GM11168 (cell line): ENCODE measurements at regions not wholly inside any gene's neighbourhood (a gene's known extent, or its start where the extent isn't known, plus 50 kb on each side); places are given as distances from the start of the nearest gene placed in this dataset.
"Not testable (repeated sequence)": the region's sequence is repeated elsewhere in the genome, so short reads cannot be mapped to it uniquely, and the experiment has no call there.

Experiments used
- in situ Hi-C: fragments of 300-500 bp; cut with MboI; formaldehyde crosslinking; loops from one replicate; pipeline ENCODE4 v1.12.0; 2022; ENCODE audit warnings: low sequenced_read_pairs; ENCODE audit not compliant: unreplicated experiment

- in situ Hi-C loops, result no loop called here
These were observed 438.1 kb upstream of the SMIM21 start for GRCh38 chr18:75865639-75866038.

DNA sequence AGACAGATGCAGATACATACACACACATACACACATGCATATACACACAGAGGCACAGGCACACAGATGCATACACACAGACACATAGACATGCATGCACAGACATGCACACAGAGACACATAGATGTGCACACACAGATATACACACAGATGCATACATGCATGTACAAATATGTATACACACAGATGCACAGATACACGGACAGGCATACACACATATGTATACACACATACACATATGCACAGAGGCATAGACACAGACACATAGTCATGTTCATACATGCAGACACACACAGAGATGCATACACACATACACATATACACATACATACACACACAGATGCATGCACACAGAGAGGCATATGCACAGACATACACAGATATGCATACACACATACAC lies 437.3 kb upstream of the SMIM21 start:
- in situ Hi-C loops, result no loop called here

GRCh38 chr18:75863696-75864095 lies 436.2 kb upstream of the SMIM21 start:
- in situ Hi-C loops, result no loop called here

- in situ Hi-C loops, result no loop called here
These were observed 435.0 kb upstream of the SMIM21 start for GRCh38 chr18:75862458-75862857.

GRCh38 chr18:75860166-75860565 lies 432.7 kb upstream of the SMIM21 start:
- in situ Hi-C loops, result no loop called here

DNA sequence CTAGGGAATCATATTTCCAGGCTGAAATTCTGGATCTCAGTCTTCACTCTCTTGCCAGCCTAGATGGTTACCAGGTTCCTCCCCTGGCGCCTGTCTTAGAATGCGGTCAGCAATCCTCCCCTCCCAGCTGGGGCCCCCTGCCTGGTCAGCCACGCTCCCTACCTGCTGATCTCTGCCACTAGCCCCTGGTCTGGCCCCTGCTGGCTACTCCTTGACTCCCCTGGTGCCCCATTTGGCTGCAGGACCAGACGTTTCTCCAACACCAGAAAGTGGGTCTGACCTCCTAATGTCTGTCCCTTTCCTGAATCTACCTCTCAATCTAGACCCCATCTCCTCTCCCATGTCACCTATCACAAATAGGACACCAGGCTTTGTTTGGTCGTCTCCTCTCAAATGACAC lies 432.0 kb upstream of the SMIM21 start:
- in situ Hi-C loops, result no loop called here

DNA sequence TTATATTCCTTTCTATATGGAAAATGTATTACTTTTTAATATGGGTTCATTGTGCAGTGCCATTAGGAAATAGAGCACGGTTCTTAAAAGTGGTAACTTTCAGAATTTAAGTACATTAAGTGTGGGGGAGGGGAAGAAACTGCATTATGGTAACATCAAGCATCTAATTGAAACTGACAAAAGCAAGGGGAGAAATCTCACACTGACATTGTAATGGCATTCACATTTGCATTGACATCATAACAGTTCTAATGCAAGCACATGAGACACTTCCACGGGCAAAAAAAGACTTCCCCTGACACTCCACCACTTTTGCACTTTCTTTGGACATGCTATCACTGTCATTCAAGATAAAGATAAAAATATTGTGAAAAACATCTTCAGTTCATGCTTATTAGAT lies 431.3 kb upstream of the SMIM21 start:
- in situ Hi-C loops, result no loop called here

DNA sequence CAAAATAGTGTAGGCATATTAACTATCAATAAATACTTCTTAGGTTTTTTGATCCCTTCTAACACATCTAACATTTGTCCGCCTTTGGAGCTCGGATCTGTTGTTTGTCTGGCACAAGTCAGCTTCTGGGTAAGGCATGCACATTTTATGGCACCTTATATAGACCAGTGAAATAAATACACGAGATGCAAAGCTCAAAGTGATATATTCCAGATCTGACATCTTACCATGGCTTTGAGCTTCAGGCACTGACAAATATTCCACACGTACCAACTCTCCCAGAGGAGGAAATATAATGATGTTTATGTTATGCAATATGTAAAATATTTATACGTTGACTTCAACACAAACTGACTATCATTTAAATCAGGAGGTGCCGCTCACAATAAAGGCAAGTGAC lies 430.1 kb upstream of the SMIM21 start:
- in situ Hi-C loops, result no loop called here

DNA sequence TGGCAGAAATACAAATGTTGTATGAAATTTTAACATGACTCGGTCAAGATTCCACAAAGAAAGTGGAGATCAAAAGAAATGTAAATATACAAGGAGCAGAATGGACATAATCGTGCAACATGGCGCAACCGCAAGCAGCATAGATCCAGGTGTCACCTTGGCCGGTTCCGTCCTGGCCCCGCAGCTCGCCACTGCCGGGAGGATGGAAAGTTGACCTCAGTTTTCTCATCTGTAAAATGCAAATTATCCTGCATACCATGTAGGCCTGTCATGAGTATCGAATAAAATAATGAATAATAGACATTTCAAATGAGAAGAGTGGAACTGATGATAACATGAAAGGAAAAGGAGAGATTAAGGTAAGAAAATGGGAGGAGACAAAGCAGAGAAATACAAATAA lies 427.3 kb upstream of the SMIM21 start:
- in situ Hi-C loops, result no loop called here

- in situ Hi-C loops, result no loop called here
These were observed 426.7 kb upstream of the SMIM21 start for GRCh38 chr18:75854174-75854573.

- in situ Hi-C loops, result no loop called here
These were observed 418.8 kb upstream of the SMIM21 start for GRCh38 chr18:75846321-75846720.

GRCh38 chr18:75845413-75845812 lies 417.9 kb upstream of the SMIM21 start:
- in situ Hi-C loops, result no loop called here

DNA sequence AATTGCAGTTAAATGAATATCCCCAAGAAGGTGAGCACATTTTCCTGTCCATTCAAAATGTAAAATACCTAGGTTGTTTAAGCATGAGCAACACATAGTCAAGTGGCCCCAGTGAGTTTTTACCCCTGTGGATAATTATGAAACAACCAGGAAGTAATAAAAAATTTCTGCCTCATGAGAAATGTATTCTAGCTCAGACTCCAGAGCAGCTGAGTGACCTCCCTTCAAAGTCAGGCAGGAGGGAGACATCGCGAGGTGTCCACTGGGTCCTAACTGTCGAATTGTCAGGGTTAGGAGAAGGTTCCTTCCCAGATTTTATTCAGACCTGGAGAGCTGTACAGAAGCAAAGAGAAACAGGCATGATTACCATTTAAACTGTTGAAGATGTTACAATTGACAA lies 416.6 kb upstream of the SMIM21 start:
- in situ Hi-C loops, result no loop called here

DNA sequence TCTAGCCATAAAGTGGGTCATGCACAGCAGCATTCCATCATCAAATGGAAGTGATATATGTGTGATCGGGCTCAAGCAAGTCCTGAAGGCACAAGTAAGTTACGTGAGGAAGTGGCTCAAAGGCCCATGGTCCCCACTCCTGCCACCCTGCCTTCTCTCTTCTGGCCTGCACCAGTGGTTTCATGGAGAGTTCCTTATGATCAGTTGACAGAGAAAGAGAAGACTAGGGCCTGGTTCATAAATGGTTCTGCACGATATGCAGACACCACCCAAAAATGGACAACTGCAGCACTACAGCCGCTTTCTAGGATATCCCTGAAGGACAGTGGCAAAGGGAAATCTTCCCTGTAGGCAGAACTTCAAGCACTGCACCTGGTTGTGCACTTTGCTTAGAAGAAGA lies 412.6 kb upstream of the SMIM21 start:
- in situ Hi-C loops, result no loop called here

DNA sequence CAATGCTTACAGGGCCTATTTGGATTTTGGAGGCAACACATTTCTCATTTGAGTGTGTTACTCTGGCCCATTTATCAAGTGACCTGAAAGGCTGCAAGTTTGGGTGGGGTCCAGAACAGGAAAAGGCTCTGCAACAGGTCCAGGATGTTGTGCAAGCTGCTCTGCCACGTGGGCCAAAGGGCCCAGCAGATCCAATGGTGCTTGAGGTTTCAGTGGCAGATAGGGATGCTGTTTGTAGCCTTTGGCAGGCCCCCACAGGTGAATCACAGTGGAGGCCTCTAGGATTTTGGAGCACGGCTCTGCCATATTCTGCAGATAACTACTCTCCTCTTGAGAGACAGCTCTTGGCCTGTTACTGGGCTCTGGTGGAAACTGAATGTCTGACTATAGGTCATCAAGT lies 412.2 kb upstream of the SMIM21 start:
- in situ Hi-C loops, result not testable (repeated sequence)

GRCh38 chr18:75839041-75839440 lies 411.5 kb upstream of the SMIM21 start:
- in situ Hi-C loops, result no loop called here

DNA sequence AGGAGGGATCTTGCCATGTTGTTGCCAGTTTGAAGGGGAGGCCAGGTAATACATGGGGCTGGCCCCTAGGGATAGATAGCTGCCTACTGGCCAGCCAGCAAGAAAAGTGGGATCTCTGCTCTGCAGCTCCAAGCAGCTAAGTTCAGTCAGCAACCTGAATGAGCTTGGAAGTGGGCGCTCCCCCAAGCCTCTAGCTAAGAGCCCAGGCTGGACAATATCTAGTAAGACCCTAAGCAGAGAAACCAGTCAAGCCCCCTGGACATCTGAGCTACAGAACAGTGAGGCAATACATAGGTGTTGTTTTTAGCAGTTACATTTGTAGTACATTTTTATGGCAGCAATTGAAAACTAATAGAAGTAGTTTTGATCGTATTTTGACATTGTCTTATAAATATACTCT lies 409.8 kb upstream of the SMIM21 start:
- in situ Hi-C loops, result no loop called here

GRCh38 chr18:75836516-75836915 lies 409.0 kb upstream of the SMIM21 start:
- in situ Hi-C loops, result no loop called here

DNA sequence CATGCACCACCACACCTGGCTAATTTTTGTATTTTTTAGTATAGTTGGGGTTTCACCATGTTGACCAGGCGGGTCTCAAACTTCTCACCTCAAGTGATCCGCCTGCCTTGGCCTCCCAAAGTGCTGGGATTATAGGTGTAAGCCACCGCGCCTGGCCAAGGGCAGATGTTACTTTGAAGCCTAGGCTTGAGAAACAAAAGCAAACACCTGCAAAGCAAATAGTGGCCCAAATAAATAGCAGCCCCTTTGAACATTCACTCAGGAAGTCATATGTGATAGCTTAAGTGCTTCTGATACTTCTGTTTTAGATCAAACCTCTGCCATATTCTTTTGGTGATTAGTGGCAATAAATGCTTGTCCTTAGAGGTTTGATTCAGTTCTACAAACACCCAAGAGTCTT lies 404.5 kb upstream of the SMIM21 start:
- in situ Hi-C loops, result no loop called here

- in situ Hi-C loops, result no loop called here
These were observed 403.3 kb upstream of the SMIM21 start for GRCh38 chr18:75830828-75831227.

DNA sequence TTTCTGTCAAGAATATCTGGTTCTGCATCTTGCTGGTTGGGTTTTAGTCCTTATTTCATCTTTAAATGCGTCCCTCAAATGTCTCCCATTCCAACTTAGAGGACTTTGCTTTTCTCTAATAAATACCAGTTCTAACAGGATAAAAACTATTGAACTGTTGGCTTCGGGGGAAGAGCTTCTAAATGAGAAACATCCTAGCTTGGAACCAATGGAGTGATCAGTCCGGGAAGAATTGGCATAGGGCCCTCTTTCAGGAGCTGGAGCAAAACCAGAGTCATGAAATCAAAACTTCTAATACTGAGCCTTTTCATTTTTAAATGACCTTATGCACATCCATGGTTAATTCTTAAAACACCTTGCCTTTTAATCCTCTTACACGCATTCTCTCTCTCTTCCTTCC lies 401.6 kb upstream of the SMIM21 start:
- in situ Hi-C loops, result no loop called here

DNA sequence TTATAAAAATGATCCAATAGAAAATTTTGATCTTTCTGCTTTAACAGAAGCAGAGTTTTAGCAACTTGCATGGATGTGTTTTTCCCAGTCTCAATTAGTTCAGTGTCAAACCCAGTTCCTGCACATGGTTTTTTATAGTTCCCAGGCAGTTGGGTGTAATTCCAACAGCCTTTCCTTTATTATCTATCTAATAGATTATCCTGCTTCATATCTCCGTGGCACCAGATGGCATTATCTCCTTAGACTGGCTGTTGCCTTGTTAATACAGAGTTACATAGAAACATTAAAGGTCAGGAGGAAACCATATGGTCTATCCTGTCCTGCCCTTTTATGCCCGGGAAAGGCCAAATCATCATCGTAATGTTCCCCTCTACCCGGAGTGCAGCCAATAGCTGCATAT lies 400.9 kb upstream of the SMIM21 start:
- in situ Hi-C loops, result no loop called here

DNA sequence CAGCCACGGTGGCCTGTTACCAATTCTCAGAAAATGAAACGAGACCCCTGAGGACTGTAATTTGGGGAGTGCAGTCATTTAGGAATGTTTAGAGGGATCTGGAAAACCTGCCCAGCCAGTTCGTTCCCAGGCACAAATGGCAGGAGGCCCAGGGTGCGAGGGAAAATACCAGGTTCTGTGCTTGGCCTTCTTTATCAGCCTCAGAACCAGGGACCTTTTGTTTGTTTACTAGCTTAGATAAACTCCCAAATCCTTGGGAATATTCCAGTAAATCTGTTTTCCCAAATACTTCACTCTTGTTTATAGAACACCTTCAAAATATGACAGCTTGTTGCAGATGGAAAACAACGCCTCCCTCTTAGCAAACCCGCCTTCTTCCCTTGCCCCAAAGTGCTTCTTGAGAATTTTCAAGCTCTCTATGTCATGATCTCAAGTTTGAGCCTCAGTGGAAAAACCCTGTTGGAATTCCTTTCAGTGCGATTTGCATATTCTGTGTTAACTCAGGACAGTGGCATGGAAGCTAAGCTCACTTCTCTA lies 400.3 kb upstream of the SMIM21 start:
- in situ Hi-C loops, result no loop called here
